Spleen (tissue), 11 donors: ENCODE measurements at regions not wholly inside any gene's neighbourhood (a gene's known extent, or its start where the extent isn't known, plus 50 kb on each side); places are given as distances from the start of the nearest gene placed in this dataset.

ENCODE experiments used
- DNase-seq: peaks from one replicate; pipeline ENCODE4 v3.0.0-alpha.2; 2020
- H3K27ac ChIP-seq, 8 donors: fragments of 200-600 bp; sonication (generic) in 7 of 8; 1 replicate in 4 of 8; 2 replicates in 4 of 8; pipeline versions ENCODE4 v1.5.0 to v1.8.0; 2016 to 2021; ENCODE audit warnings: inconsistent platforms in 4 of 8, mild to moderate bottlenecking in 4 of 8, moderate library complexity in 1 of 8
- H3K27me3 ChIP-seq, 7 donors: fragments of 200-600 bp; sonication (generic) in 6 of 7; replicated peaks in 1 of 7; 1 replicate in 4 of 7; 2 replicates in 3 of 7; pipeline versions ENCODE4 v1.5.0 to v1.8.0; 2016 to 2021; ENCODE audit warnings: inconsistent platforms in 3 of 7, mild to moderate bottlenecking in 1 of 7
- H3K36me3 ChIP-seq, 6 donors: fragments of 200-600 bp; sonication (generic) in 5 of 6; 1 replicate in 4 of 6; 2 replicates in 2 of 6; pipeline versions ENCODE4 v1.5.0 to v1.8.0; 2016 to 2021; ENCODE audit warnings: inconsistent platforms in 2 of 6
- H3K4me1 ChIP-seq, 6 donors: fragments of 200-600 bp; sonication (generic) in 5 of 6; 1 replicate in 3 of 6; 2 replicates in 3 of 6; pipeline versions ENCODE4 v1.5.0 to v1.8.0; 2016 to 2021; ENCODE audit warnings: inconsistent platforms in 3 of 6
- H3K4me3 ChIP-seq, 8 donors: fragments of 200-600 bp; sonication (generic) in 7 of 8; 1 replicate in 4 of 8; 2 replicates in 4 of 8; pipeline versions ENCODE4 v1.5.0 to v1.8.0; 2016 to 2021; ENCODE audit warnings: inconsistent platforms in 4 of 8, mild to moderate bottlenecking in 4 of 8, moderate library complexity in 2 of 8
- H3K9me3 ChIP-seq, 8 donors: fragments of 200-600 bp; sonication (generic) in 7 of 8; 1 replicate in 4 of 8; 2 replicates in 4 of 8; pipeline versions ENCODE4 v1.5.0 to v1.8.0; 2016 to 2021; ENCODE audit warnings: inconsistent platforms in 4 of 8
- CTCF ChIP-seq, 11 experiments: fragments of 200-600 bp in 7 of 11; fragments of 450-650 bp in 4 of 11; sonication (generic) in 4 of 11; IDR thresholded peaks in 8 of 11; conservative IDR thresholded peaks in 3 of 11; 1 replicate in 7 of 11; 2 replicates in 4 of 11; pipeline versions ENCODE4 v1.4.0 to v1.8.0; 2016 to 2021; ENCODE audit warnings: antibody characterized with exemption in 11 of 11, inconsistent platforms in 4 of 11, mild to moderate bottlenecking in 1 of 11
- POLR2A ChIP-seq, 3 donors: fragments of 450-650 bp; IDR thresholded peaks; one replicate each; pipeline ENCODE4 v1.5.1; 2017; ENCODE audit warnings: antibody characterized with exemption in 3 of 3, mild to moderate bottlenecking in 1 of 3
- POLR2AphosphoS5 ChIP-seq, 3 donors: sonication (generic); formaldehyde crosslinking; IDR thresholded peaks; one replicate each; pipeline ENCODE4 v1.5.1; 2017; ENCODE audit warnings: antibody characterized with exemption in 3 of 3
- WGBS, 5 donors: extraction: QIAGEN DNeasy Blood & Tissue Kit in 3 of 5; methylation state at CpG; one replicate each; pipeline versions ENCODE4 v1.1.5 to v1.1.7; 2013 to 2018; 5-methylcytosine and 5-hydroxymethylcytosine counted together
- intact Hi-C: fragments of 100-400 bp; cut with DNase I; formaldehyde crosslinking; loops from one replicate; pipeline ENCODE4 v1.15.0; 2023; ENCODE audit warnings: low total_unique reads
- donor health status: healthy with polysubstance abuse.
- donor health status: DM: no; HTN: no; CAD: no; lungs with moderate emphysema.
- donor health status: DM: no; HTN: no; CAD: no.
- donor health status: Bipolar disorder and iron deficiency.
- donor health status: healthy.
- donor health status: DM: no; HTN: no; CAD: no.
- donor health status: DM: yes; HTN: yes; CAD: no.

- no peak for DNase-seq
- no peaks in the 10 kb centered on the region for H3K9me3 ChIP-seq
- H3K36me3 ChIP-seq: no peaks in the 10 kb centered on the region
- WGBS, 5 donors: 64 to 86% (median 73%) methylated on average over 2 of the region's 2 CpGs
- no peaks in the 10 kb centered on the region for H3K4me1 ChIP-seq
- no peak overlapping the region for H3K27ac ChIP-seq
- no peak for TF ChIP-seq CTCF (IDR thresholded peaks at IDR 0.05 in 8 of 11, conservative IDR thresholded peaks at IDR 0.05 in 3 of 11)
- TF ChIP-seq POLR2AphosphoS5 (IDR thresholded peaks at IDR 0.05): no peak
- no peak for TF ChIP-seq POLR2A (IDR thresholded peaks at IDR 0.05)
- intact Hi-C loops: no loop called here
- no peaks in the 10 kb centered on the region for H3K27me3 ChIP-seq
- H3K4me3 ChIP-seq: no peak overlapping the region
These were observed 887.9 kb upstream of the FAM98A start for GRCh38 chr2:34486965-34487364.

DNA sequence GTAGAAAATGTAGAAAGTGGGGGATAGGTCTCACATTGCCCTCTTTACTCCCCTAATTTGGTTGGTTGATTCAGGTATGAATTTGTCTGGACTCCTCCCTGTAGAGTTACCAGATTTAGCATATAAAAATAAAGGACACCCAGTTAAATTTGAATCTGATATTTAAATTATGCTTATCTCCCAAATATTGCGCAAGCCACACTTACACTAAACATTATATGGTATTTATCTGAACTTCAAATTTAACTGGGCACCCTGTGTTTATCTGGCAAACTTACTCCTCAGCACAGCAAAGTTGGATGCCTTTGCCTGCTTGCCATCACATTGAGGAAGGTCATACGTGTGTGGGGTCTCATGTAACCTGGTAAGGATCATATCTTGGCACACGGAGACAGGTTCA lies 882.4 kb upstream of the FAM98A start:
- Histone ChIP-seq H3K4me1 (no peaks in the 10 kb centered on the region), H3K9me3 (peaks cover 0 to 4% (median 0%) of the 10 kb centered on the region in 8 donors), H3K27me3 (no peaks in the 10 kb centered on the region), H3K27ac (no peak overlapping the region), H3K4me3 (no peak overlapping the region), H3K36me3 (no peaks in the 10 kb centered on the region)
- intact Hi-C loops: no loop called here
- 80 to 88% (median 87%) methylated on average over 3 of the region's 3 CpGs for WGBS, 5 donors
- TF ChIP-seq POLR2A (IDR thresholded peaks at IDR 0.05) (no peak), POLR2AphosphoS5 (IDR thresholded peaks at IDR 0.05) (no peak), CTCF (IDR thresholded peaks at IDR 0.05 in 8 of 11, conservative IDR thresholded peaks at IDR 0.05 in 3 of 11) (no peak)
- no peak for DNase-seq

- no peak overlapping the region for H3K27ac ChIP-seq
- H3K4me3 ChIP-seq: no peak overlapping the region
- DNase-seq: no peak
- H3K36me3 ChIP-seq: no peaks in the 10 kb centered on the region
- 72 to 87% (median 82%) methylated on average over 2 of the region's 2 CpGs for WGBS, 5 donors
- intact Hi-C loops: no loop called here
- H3K9me3 ChIP-seq: peaks cover 0 to 4% (median 0%) of the 10 kb centered on the region in 8 donors
- H3K4me1 ChIP-seq: no peaks in the 10 kb centered on the region
- TF ChIP-seq POLR2AphosphoS5 (IDR thresholded peaks at IDR 0.05): no peak
- no peak for TF ChIP-seq CTCF (IDR thresholded peaks at IDR 0.05 in 8 of 11, conservative IDR thresholded peaks at IDR 0.05 in 3 of 11)
- no peak for TF ChIP-seq POLR2A (IDR thresholded peaks at IDR 0.05)
- H3K27me3 ChIP-seq: no peaks in the 10 kb centered on the region
These were observed 881.3 kb upstream of the FAM98A start for GRCh38 chr2:34480366-34480765.

- intact Hi-C loops: no loop called here
- H3K36me3 ChIP-seq: no peaks in the 10 kb centered on the region
- DNase-seq: no peak
- peaks cover 0 to 11% (median 0%) of the 10 kb centered on the region in 8 donors for H3K9me3 ChIP-seq
- H3K27me3 ChIP-seq: no peaks in the 10 kb centered on the region
- H3K4me1 ChIP-seq: no peaks in the 10 kb centered on the region
- no peak overlapping the region for H3K4me3 ChIP-seq
- TF ChIP-seq POLR2A (IDR thresholded peaks at IDR 0.05): no peak
- TF ChIP-seq CTCF (IDR thresholded peaks at IDR 0.05 in 8 of 11, conservative IDR thresholded peaks at IDR 0.05 in 3 of 11): no peak
- no peak for TF ChIP-seq POLR2AphosphoS5 (IDR thresholded peaks at IDR 0.05)
- WGBS, 5 donors: 16 to 38% (median 22%) methylated on average over 1 of the region's 1 CpG
- no peak overlapping the region for H3K27ac ChIP-seq
These were observed 876.1 kb upstream of the FAM98A start for GRCh38 chr2:34475156-34475555.
